Suprapubic skin (tissue), 4 donors: ENCODE measurements at regions not wholly inside any gene's neighbourhood (a gene's known extent, or its start where the extent isn't known, plus 50 kb on each side); places are given as distances from the start of the nearest gene placed in this dataset.

Experiments
- DNase-seq, 2 donors: peaks; one replicate each; pipeline ENCODE4 v3.0.0-alpha.2; 2019; ENCODE audit warnings: low spot score in 2 of 2
- H3K27ac ChIP-seq: fragments of 200-600 bp; sonication (generic); one replicate; pipeline ENCODE4 v1.5.1; 2019
- H3K27me3 ChIP-seq: fragments of 200-600 bp; sonication (generic); one replicate; pipeline ENCODE4 v1.5.1; 2019
- H3K36me3 ChIP-seq: fragments of 200-600 bp; sonication (generic); one replicate; pipeline ENCODE4 v1.5.1; 2019
- H3K4me1 ChIP-seq: fragments of 200-600 bp; sonication (generic); one replicate; pipeline ENCODE4 v1.5.1; 2019
- H3K4me3 ChIP-seq: fragments of 200-600 bp; sonication (generic); one replicate; pipeline ENCODE4 v1.5.1; 2019; ENCODE audit warnings: mild to moderate bottlenecking
- H3K9me3 ChIP-seq: fragments of 200-600 bp; sonication (generic); one replicate; pipeline ENCODE4 v1.5.1; 2019
- CTCF ChIP-seq, 2 donors: fragments of 200-600 bp in 1 of 2; fragments of 450-650 bp in 1 of 2; sonication (generic) in 1 of 2; IDR thresholded peaks; one replicate each; pipeline ENCODE4 v1.5.1; 2016 to 2019; ENCODE audit warnings: antibody characterized with exemption in 2 of 2, mild to moderate bottlenecking in 1 of 2, moderate library complexity in 1 of 2
- EP300 ChIP-seq: sonication (generic); formaldehyde crosslinking; IDR thresholded peaks from one replicate; pipeline ENCODE4 v1.6.1; 2017; ENCODE audit warnings: antibody characterized with exemption
- POLR2A ChIP-seq, 2 donors: fragments of 450-650 bp; IDR thresholded peaks; one replicate each; pipeline ENCODE4 v1.6.1; 2017; ENCODE audit warnings: antibody characterized with exemption in 2 of 2, mild to moderate bottlenecking in 2 of 2, moderate library complexity in 2 of 2
- POLR2AphosphoS5 ChIP-seq, 3 donors: sonication (generic); formaldehyde crosslinking; IDR thresholded peaks; one replicate each; pipeline ENCODE4 v1.6.1; 2017; ENCODE audit warnings: antibody characterized with exemption in 3 of 3
- WGBS: methylation state at CpG from one replicate; pipeline ENCODE4 v1.1.5; 2018; 5-methylcytosine and 5-hydroxymethylcytosine counted together

- H3K36me3 ChIP-seq, result no peaks in the 10 kb centered on the region
- no peak overlapping the region for H3K27ac ChIP-seq
- H3K4me1 ChIP-seq, result no peaks in the 10 kb centered on the region
- H3K27me3 ChIP-seq, result peaks cover 3% of the 10 kb centered on the region
- DNase-seq, result no peak
- TF ChIP-seq POLR2AphosphoS5 (IDR thresholded peaks at IDR 0.05), result no peak
- no peaks in the 10 kb centered on the region for H3K9me3 ChIP-seq
- no peak overlapping the region for H3K4me3 ChIP-seq
These were observed 170.6 kb downstream of the MINAR1 start for GRCh38 chr15:79602731-79603130.

- DNase-seq, result no peak
- H3K36me3 ChIP-seq, result no peaks in the 10 kb centered on the region
- no peaks in the 10 kb centered on the region for H3K9me3 ChIP-seq
- no peak overlapping the region for H3K27ac ChIP-seq
- TF ChIP-seq CTCF (IDR thresholded peaks at IDR 0.05) (no peak), EP300 (no peak), POLR2A (IDR thresholded peaks at IDR 0.05) (no peak), POLR2AphosphoS5 (IDR thresholded peaks at IDR 0.05) (no peak)
- no peak overlapping the region for H3K4me3 ChIP-seq
- H3K27me3 ChIP-seq, result no peaks in the 10 kb centered on the region
- 94% methylated on average over 5 of the region's 5 CpGs for WGBS
- H3K4me1 ChIP-seq, result no peaks in the 10 kb centered on the region
These were observed 174.8 kb downstream of the MINAR1 start for GRCh38 chr15:79606831-79607355.

- Histone ChIP-seq H3K27me3 (no peaks in the 10 kb centered on the region), H3K9me3 (no peaks in the 10 kb centered on the region), H3K4me1 (no peaks in the 10 kb centered on the region), H3K36me3 (no peaks in the 10 kb centered on the region), H3K27ac (no peak overlapping the region), H3K4me3 (no peak overlapping the region)
- WGBS, result 49% methylated on average over 3 of the region's 3 CpGs
- no peak for DNase-seq
- TF ChIP-seq POLR2A (IDR thresholded peaks at IDR 0.05) (no peak), CTCF (IDR thresholded peaks at IDR 0.05) (no peak)
These were observed 176.1 kb downstream of the MINAR1 start for GRCh38 chr15:79608066-79608864.

- TF ChIP-seq EP300 (no peak), CTCF (IDR thresholded peaks at IDR 0.05) (no peak), POLR2AphosphoS5 (IDR thresholded peaks at IDR 0.05) (no peak), POLR2A (IDR thresholded peaks at IDR 0.05) (no peak)
- 94% methylated on average over 4 of the region's 4 CpGs for WGBS
- Histone ChIP-seq H3K9me3 (no peaks in the 10 kb centered on the region), H3K36me3 (no peaks in the 10 kb centered on the region), H3K27me3 (no peaks in the 10 kb centered on the region), H3K27ac (no peak overlapping the region), H3K4me1 (no peaks in the 10 kb centered on the region), H3K4me3 (no peak overlapping the region)
- DNase-seq, result no peak
These were observed 177.4 kb downstream of the MINAR1 start for GRCh38 chr15:79609506-79609905.

DNA sequence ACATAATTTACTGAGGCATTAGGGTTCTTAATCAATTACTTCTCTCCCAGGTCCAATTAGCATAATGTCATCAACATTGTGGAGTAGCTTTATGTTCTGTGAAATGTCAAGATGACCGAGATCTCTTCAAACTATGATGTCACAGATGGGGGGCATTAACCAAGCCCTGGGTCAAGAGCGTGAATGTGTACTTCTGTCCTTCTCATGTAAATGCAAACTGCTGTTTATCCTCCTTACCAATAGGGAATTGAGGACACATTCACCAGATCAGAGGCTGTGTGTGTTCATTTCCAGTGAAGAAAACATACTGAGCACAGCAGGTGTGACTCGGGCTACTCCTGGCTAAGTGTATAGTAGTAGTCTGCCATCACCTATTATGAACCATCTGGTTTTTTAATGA lies 177.9 kb downstream of the MINAR1 start:
- Histone ChIP-seq H3K36me3 (no peaks in the 10 kb centered on the region), H3K27ac (no peak overlapping the region), H3K9me3 (no peaks in the 10 kb centered on the region), H3K4me1 (no peaks in the 10 kb centered on the region), H3K4me3 (no peak overlapping the region), H3K27me3 (no peaks in the 10 kb centered on the region)
- TF ChIP-seq POLR2A (IDR thresholded peaks at IDR 0.05), result no peak
- no peak for TF ChIP-seq POLR2AphosphoS5 (IDR thresholded peaks at IDR 0.05)
- TF ChIP-seq EP300, result no peak
- no peak for TF ChIP-seq CTCF (IDR thresholded peaks at IDR 0.05)
- DNase-seq, result no peak
- 75% methylated on average over 3 of the region's 3 CpGs for WGBS
